ENCODE measurements at regions not wholly inside any gene's neighbourhood (a gene's known extent, or its start where the extent isn't known, plus 50 kb on each side); places are given as distances from the start of the nearest gene placed in this dataset.

GRCh38 chr5:91888810-91889209 is 505.7 kb upstream of the ARRDC3 start:
- TF ChIP-seq CTCF (IDR thresholded peaks at IDR 0.05; ENCODE audit: low read depth, low read length) (no peak), POLR2A (IDR thresholded peaks at IDR 0.05; ENCODE audit: extremely low read depth, insufficient read length) (no peak), MYC (IDR thresholded peaks at IDR 0.05; ENCODE audit: low read depth, low read length) (no peak)

Data from NB4 (cell line).